GM20000 (cell line): ENCODE measurements at regions not wholly inside any gene's neighbourhood (a gene's known extent, or its start where the extent isn't known, plus 50 kb on each side); places are given as distances from the start of the nearest gene placed in this dataset.

Experiments
- DNase-seq: peaks from one replicate; pipeline ENCODE4 v3.0.0; 2012; ENCODE audit warnings: low spot score
- CTCF ChIP-seq: IDR thresholded peaks from 2 replicates; pipeline ENCODE4 v1.5.1; 2012; ENCODE audit warnings: mild to moderate bottlenecking, control low read depth; ENCODE audit errors: extremely low read depth, missing control alignments

DNA sequence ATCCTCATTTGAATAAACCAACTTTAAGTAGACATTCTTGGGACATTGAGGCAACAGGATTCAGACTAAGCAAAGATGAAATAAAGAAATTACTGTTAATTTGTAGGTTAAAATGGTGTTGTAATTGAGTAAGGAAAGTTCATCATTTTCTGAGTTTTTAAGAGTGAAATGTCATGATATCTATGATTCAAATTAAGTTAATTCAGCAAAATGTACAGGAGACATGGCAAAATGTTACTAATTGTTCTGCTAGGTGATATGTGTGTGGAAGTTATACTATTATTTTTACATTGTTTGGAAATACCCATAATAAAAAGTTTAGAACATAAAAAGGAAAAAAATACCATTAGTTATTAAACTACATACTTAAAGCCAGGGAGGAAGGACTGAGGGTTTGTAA is 55.0 kb upstream of the EGLN3 start:
- DNase-seq: no peak
- TF ChIP-seq CTCF: no peak

DNA sequence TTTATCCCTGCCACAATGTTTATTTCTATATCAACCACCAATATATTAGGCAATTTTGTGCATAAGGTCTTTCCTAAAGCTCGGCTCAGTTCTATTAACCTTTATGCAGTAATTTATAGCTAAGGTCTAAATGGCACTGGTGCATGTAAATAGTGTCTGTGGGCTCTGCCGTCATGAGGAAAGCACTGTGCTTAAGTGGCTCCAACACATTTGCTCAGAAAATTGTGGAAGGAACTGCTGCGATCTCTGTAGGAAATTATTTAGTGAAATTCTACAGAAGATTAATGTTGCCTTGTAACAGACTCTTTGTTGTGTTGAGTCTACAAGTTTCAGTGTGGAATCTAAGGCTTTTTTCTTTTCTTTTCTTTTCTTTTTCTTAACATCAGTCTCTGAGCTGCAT is 54.0 kb upstream of the EGLN3 start:
- TF ChIP-seq CTCF: no peak

GRCh38 chr14:34003691-34004090 is 52.8 kb upstream of the EGLN3 start:
- TF ChIP-seq CTCF: no peak
- DNase-seq: no peak

More for the DNA sequence above, 54.0 kb upstream of the EGLN3 start:
- no peak for DNase-seq

- no peak for TF ChIP-seq CTCF
- no peak for DNase-seq
Measured at GRCh38 chr14:34003082-34003668, 52.3 kb upstream of the EGLN3 start.
